HCT116 (cell line): ENCODE measurements at regions not wholly inside any gene's neighbourhood (a gene's known extent, or its start where the extent isn't known, plus 50 kb on each side); places are given as distances from the start of the nearest gene placed in this dataset.

Experiments used
- ATAC-seq: fragments of 200-7000 bp; cut with Tn5 transposase; 2 replicates; pipeline ENCODE4 v1.9.1; 2020; ENCODE audit warnings: mild to moderate bottlenecking, moderate library complexity
- BruUV-seq: library from RNA; stranded (reverse); fragments of 400-500 nt; replicated peaks from 2 replicates; lab custom pipeline; 2021; lab: Mats Ljungman, UMichigan
- CTCF ChIA-PET: fragments of 300-600 bp; sonication (Branson Sonifier 250); formaldehyde crosslinking; loops from one replicate; lab custom pipeline; 2021; ENCODE audit warnings: antibody characterized with exemption; lab: Charles Lee
- POLR2A ChIA-PET: fragments of 300-600, 350-600 bp; sonication (Branson Sonifier 250); formaldehyde crosslinking; loops from one replicate; lab custom pipeline; 2021; ENCODE audit warnings: antibody characterized with exemption; lab: Charles Lee
- RAD21 ChIA-PET, 2 experiments: fragments of 300-600 bp; sonication (Branson Sonifier 250); formaldehyde crosslinking; loops; one replicate each; lab custom pipeline; 2023; ENCODE audit warnings: low total read pairs in 2 of 2; ENCODE audit not compliant: uncharacterized antibody in 2 of 2, unreplicated experiment in 2 of 2, low non-redundant PET in 1 of 2; lab: Charles Lee
- DNase-seq: peaks from one replicate; pipeline ENCODE4 v3.0.0-alpha.2; 2010; ENCODE audit warnings: low read depth, low spot score
- H2AFZ ChIP-seq: fragments of 200-600 bp; shearing (Covaris generic), sonication (generic); 2 replicates; pipeline ENCODE4 v1.6.1; 2017; ENCODE audit warnings: low read depth, mixed run types, mixed read lengths, antibody characterized with exemption, low read length; ENCODE audit not compliant: poor library complexity, severe bottlenecking
- H3K27ac ChIP-seq: 2 replicates; pipeline ENCODE4 v1.5.1; 2012; ENCODE audit warnings: low read depth, low read length
- H3K27me3 ChIP-seq: fragments of 200-600 bp; sonication (generic); 2 replicates; pipeline ENCODE4 v1.6.1; 2016; ENCODE audit warnings: mixed run types, low read length, mixed read lengths; ENCODE audit not compliant: insufficient read depth
- H3K36me3 ChIP-seq, 2 experiments: fragments of 200-500 bp in 1 of 2; fragments of 200-600 bp in 1 of 2; sonication (Bioruptor generic) in 1 of 2; sonication (generic) in 1 of 2; 2 replicates each; pipeline versions ENCODE4 v1.5.1 to v1.6.1; 2014 to 2016; ENCODE audit warnings: low read length in 2 of 2, inconsistent platforms in 1 of 2, mixed read lengths in 1 of 2, mixed run types in 1 of 2; ENCODE audit not compliant: insufficient read depth in 2 of 2, control insufficient read depth in 1 of 2
- H3K4me1 ChIP-seq, 2 experiments: fragments of 200-600 bp in 1 of 2; sonication (generic) in 1 of 2; 2 replicates each; pipeline versions ENCODE4 v1.5.1 to v1.6.1; 2012 to 2017; ENCODE audit warnings: low read length in 2 of 2, inconsistent platforms in 1 of 2, mild to moderate bottlenecking in 1 of 2, mixed read lengths in 1 of 2, mixed run types in 1 of 2, moderate library complexity in 1 of 2; ENCODE audit not compliant: insufficient read depth in 2 of 2, control insufficient read depth in 1 of 2
- H3K4me2 ChIP-seq: fragments of 200-600 bp; sonication (generic); 2 replicates; pipeline ENCODE4 v1.6.1; 2017; ENCODE audit warnings: mixed run types, low read length, mixed read lengths
- H3K4me3 ChIP-seq, 2 experiments: fragments of 200-600 bp in 1 of 2; sonication (generic) in 1 of 2; replicated peaks in 1 of 2; 2 replicates each; pipeline ENCODE4 v1.5.1; 2011 to 2016; ENCODE audit warnings: low read length in 2 of 2, control low read depth in 1 of 2, low read depth in 1 of 2, mild to moderate bottlenecking in 1 of 2, mixed read lengths in 1 of 2, mixed run types in 1 of 2
- H3K79me2 ChIP-seq: fragments of 200-600 bp; sonication (generic); 2 replicates; pipeline ENCODE4 v1.6.1; 2017; ENCODE audit warnings: mild to moderate bottlenecking, mixed run types, low read length, moderate library complexity, mixed read lengths; ENCODE audit not compliant: insufficient read depth
- H3K9ac ChIP-seq: fragments of 200-600 bp; sonication (generic); 2 replicates; pipeline ENCODE4 v1.6.1; 2016; ENCODE audit warnings: low read length, mixed read lengths
- H3K9me2 ChIP-seq: fragments of 200-600 bp; sonication (generic), shearing (Covaris generic); 2 replicates; pipeline ENCODE4 v1.6.1; 2017; ENCODE audit warnings: mixed run types, mild to moderate bottlenecking, moderate library complexity; ENCODE audit not compliant: insufficient read depth
- H3K9me3 ChIP-seq, 2 experiments: fragments of 200-500 bp in 1 of 2; fragments of 200-600 bp in 1 of 2; sonication (Bioruptor generic) in 1 of 2; sonication (generic) in 1 of 2; 2 replicates each; pipeline ENCODE4 v1.6.1; 2014 to 2017; ENCODE audit warnings: low read length in 2 of 2, mixed read lengths in 2 of 2, inconsistent platforms in 1 of 2, low read depth in 1 of 2, mild to moderate bottlenecking in 1 of 2, mixed run types in 1 of 2, moderate library complexity in 1 of 2; ENCODE audit not compliant: control insufficient read depth in 1 of 2, insufficient read depth in 1 of 2
- H4K20me1 ChIP-seq: fragments of 200-600 bp; sonication (generic), shearing (Covaris generic); 2 replicates; pipeline ENCODE4 v1.6.1; 2017; ENCODE audit warnings: mixed run types, mild to moderate bottlenecking, moderate library complexity; ENCODE audit not compliant: insufficient read depth
- CBX3 ChIP-seq: IDR thresholded peaks from 2 replicates; pipeline ENCODE4 v1.6.1; 2012; ENCODE audit warnings: low read depth
- CTCF ChIP-seq, 3 experiments: fragments of 200-600 bp in 1 of 3; sonication (generic) in 1 of 3; IDR thresholded peaks in 2 of 3; conservative IDR thresholded peaks in 1 of 3; 2 replicates each; pipeline ENCODE4 v1.5.1; 2012 to 2017; ENCODE audit warnings: low read depth in 2 of 3, low read length in 2 of 3, antibody characterized with exemption in 1 of 3, borderline replicate concordance in 1 of 3, control low read depth in 1 of 3, mild to moderate bottlenecking in 1 of 3, mixed read lengths in 1 of 3, mixed run types in 1 of 3, moderate library complexity in 1 of 3; ENCODE audit not compliant: insufficient read depth in 1 of 3
- EGR1 ChIP-seq: IDR thresholded peaks from 2 replicates; pipeline ENCODE4 v1.6.1; 2012; ENCODE audit warnings: low read depth
- ELF1 ChIP-seq: IDR thresholded peaks from 2 replicates; pipeline ENCODE4 v1.6.1; 2012; ENCODE audit warnings: low read depth, borderline replicate concordance
- EZH2 ChIP-seq: fragments of 200-600 bp; sonication (generic); IDR thresholded peaks from 2 replicates; pipeline ENCODE4 v1.6.1; 2017; ENCODE audit warnings: antibody characterized with exemption, mixed run types
- EZH2phosphoT487 ChIP-seq: fragments of 200-600 bp; IDR thresholded peaks from 2 replicates; pipeline ENCODE4 v1.6.1; 2018; ENCODE audit warnings: antibody characterized with exemption, borderline replicate concordance
- FOSL1 ChIP-seq: IDR thresholded peaks from 2 replicates; pipeline ENCODE4 v1.6.1; 2012; ENCODE audit warnings: low read depth
- JUND ChIP-seq: IDR thresholded peaks from 2 replicates; pipeline ENCODE4 v1.6.1; 2012
- POLR2A ChIP-seq: IDR thresholded peaks from 2 replicates; pipeline ENCODE4 v1.7.0; 2011; ENCODE audit warnings: borderline replicate concordance; ENCODE audit not compliant: insufficient read depth, insufficient read length; ENCODE audit errors: extremely low read depth
- POLR2AphosphoS5 ChIP-seq: IDR thresholded peaks from 2 replicates; pipeline ENCODE4 v1.6.1; 2011; ENCODE audit warnings: mild to moderate bottlenecking, low read depth, low read length, moderate library complexity
- RAD21 ChIP-seq: IDR thresholded peaks from 2 replicates; pipeline ENCODE4 v1.6.1; 2012; ENCODE audit warnings: low read depth, mild to moderate bottlenecking
- SIN3A ChIP-seq: IDR thresholded peaks from 2 replicates; pipeline ENCODE4 v1.6.1; 2012; ENCODE audit warnings: low read depth
- SP1 ChIP-seq: IDR thresholded peaks from 2 replicates; pipeline ENCODE4 v1.6.1; 2012; ENCODE audit warnings: low read depth
- SRF ChIP-seq: IDR thresholded peaks from 2 replicates; pipeline ENCODE4 v1.6.1; 2012; ENCODE audit warnings: low read depth
- TCF7L2 ChIP-seq: IDR thresholded peaks from 2 replicates; pipeline ENCODE4 v1.7.0; 2011; ENCODE audit warnings: borderline replicate concordance, inconsistent platforms; ENCODE audit not compliant: insufficient read depth, insufficient read length; ENCODE audit errors: extremely low read depth
- YY1 ChIP-seq: IDR thresholded peaks from 2 replicates; pipeline ENCODE4 v1.6.1; 2011; ENCODE audit warnings: low read length, low read depth, moderate library complexity, mild to moderate bottlenecking; ENCODE audit not compliant: insufficient replicate concordance; ENCODE audit errors: extremely low read depth
- ZFX ChIP-seq: fragments of 450-650 bp; IDR thresholded peaks from 2 replicates; pipeline ENCODE4 v1.6.1; 2017
- ZNF274 ChIP-seq: fragments of 200-500 bp; sonication (Bioruptor generic); IDR thresholded peaks from 2 replicates; pipeline ENCODE4 v1.6.1; 2014; ENCODE audit warnings: mild to moderate bottlenecking, low read depth, low read length, inconsistent platforms
- intact Hi-C: fragments of 100-400 bp; cut with micrococcal nuclease; formaldehyde crosslinking; loops from 2 replicates; pipeline ENCODE4 v1.10.0; 2022
- TF ChIP-seq, protein P1 (sequence below): IDR thresholded peaks from 2 replicates; pipeline ENCODE4 v1.6.1; 2012
- TF ChIP-seq, protein P2 (sequence below): IDR thresholded peaks from 2 replicates; pipeline ENCODE4 v1.6.1; 2012; ENCODE audit warnings: low read depth

- no peaks in the 10 kb centered on the region for H3K9me2 ChIP-seq
- ATAC-seq (no peak), DNase-seq (no peak)
- intact Hi-C loops, result no loop called here
- no peaks in the 10 kb centered on the region for H4K20me1 ChIP-seq
- H3K36me3 ChIP-seq, result no peaks in the 10 kb centered on the region
- ChIA-PET POLR2A (no interaction called here), CTCF (no interaction called here), RAD21 (no interaction called here)
- H3K4me3 ChIP-seq, result no peak overlapping the region
- H3K79me2 ChIP-seq, result no peaks in the 10 kb centered on the region
- H3K9ac ChIP-seq, result no peak overlapping the region
- H3K4me2 ChIP-seq, result 0 out of 2 replicates have a peak overlapping the region, but pooled peaks have one; percentile 7
- peaks cover 0 to 12% of the 10 kb centered on the region in 2 experiments; a peak in 2 of 4 replicates for H3K4me1 ChIP-seq
- no peaks in the 10 kb centered on the region for H3K9me3 ChIP-seq
- H3K27ac ChIP-seq, result no peak overlapping the region
- H3K27me3 ChIP-seq, result no peaks in the 10 kb centered on the region
- no TSS peak for BruUV-seq
- H2AFZ ChIP-seq, result no peak overlapping the region
- TF ChIP-seq YY1 (no peak), POLR2A (no peak), CTCF (IDR thresholded peaks at IDR 0.05 in 2 of 3, conservative IDR thresholded peaks at IDR 0.05 in 1 of 3; ENCODE audit: borderline replicate concordance in 1 of 3, insufficient read depth in 1 of 3, low read depth in 2 of 3, low read length in 2 of 3) (no peak), EGR1 (no peak), SP1 (no peak), RAD21 (no peak), CBX3 (no peak), FOSL1 (no peak), ZFX (no peak), JUND (no peak), SRF (no peak), EZH2 (no peak), POLR2AphosphoS5 (no peak), EZH2phosphoT487 (no peak), ZNF274 (no peak), SIN3A (no peak), TCF7L2 (no peak), ELF1 (no peak)
- TF ChIP-seq, protein P1, sequence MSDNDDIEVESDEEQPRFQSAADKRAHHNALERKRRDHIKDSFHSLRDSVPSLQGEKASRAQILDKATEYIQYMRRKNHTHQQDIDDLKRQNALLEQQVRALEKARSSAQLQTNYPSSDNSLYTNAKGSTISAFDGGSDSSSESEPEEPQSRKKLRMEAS, result no peak
- TF ChIP-seq, protein P2, sequence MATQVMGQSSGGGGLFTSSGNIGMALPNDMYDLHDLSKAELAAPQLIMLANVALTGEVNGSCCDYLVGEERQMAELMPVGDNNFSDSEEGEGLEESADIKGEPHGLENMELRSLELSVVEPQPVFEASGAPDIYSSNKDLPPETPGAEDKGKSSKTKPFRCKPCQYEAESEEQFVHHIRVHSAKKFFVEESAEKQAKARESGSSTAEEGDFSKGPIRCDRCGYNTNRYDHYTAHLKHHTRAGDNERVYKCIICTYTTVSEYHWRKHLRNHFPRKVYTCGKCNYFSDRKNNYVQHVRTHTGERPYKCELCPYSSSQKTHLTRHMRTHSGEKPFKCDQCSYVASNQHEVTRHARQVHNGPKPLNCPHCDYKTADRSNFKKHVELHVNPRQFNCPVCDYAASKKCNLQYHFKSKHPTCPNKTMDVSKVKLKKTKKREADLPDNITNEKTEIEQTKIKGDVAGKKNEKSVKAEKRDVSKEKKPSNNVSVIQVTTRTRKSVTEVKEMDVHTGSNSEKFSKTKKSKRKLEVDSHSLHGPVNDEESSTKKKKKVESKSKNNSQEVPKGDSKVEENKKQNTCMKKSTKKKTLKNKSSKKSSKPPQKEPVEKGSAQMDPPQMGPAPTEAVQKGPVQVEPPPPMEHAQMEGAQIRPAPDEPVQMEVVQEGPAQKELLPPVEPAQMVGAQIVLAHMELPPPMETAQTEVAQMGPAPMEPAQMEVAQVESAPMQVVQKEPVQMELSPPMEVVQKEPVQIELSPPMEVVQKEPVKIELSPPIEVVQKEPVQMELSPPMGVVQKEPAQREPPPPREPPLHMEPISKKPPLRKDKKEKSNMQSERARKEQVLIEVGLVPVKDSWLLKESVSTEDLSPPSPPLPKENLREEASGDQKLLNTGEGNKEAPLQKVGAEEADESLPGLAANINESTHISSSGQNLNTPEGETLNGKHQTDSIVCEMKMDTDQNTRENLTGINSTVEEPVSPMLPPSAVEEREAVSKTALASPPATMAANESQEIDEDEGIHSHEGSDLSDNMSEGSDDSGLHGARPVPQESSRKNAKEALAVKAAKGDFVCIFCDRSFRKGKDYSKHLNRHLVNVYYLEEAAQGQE, result no peak
- TF ChIP-seq, all 23 proteins: peak for 0
These were observed 118.6 kb upstream of the ADGRF1 start for GRCh38 chr6:47160702-47161101.
